AG20443 (cell line): ENCODE measurements at regions not wholly inside any gene's neighbourhood (a gene's known extent, or its start where the extent isn't known, plus 50 kb on each side); places are given as distances from the start of the nearest gene placed in this dataset.
"Not testable (repeated sequence)": the region's sequence is repeated elsewhere in the genome, so short reads cannot be mapped to it uniquely, and the experiment has no call there.

Experiments used
- DNase-seq: peaks from one replicate; pipeline ENCODE4 v3.0.0; 2012; ENCODE audit warnings: low spot score, mixed read lengths

DNA sequence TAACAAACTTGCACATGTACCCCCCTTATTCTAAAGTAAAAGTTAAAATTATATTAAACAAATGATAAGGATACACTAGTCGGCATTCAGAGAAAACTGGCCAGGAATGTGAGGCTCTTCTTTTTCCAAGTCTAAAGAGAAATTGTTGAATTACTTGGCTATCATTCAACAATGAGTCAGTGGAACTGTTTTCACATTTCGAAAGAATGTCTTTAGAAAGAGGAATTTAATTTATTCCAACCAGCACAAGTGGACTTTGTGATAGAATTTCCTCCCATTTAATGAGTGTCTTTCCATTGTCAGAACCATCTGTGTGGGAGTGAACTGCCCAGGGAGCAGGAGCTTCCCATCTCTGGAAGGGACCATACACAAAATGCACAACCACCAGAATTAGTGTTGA lies 792.2 kb downstream of the EPHA4 start:
- peak; percentile 51 for DNase-seq

DNA sequence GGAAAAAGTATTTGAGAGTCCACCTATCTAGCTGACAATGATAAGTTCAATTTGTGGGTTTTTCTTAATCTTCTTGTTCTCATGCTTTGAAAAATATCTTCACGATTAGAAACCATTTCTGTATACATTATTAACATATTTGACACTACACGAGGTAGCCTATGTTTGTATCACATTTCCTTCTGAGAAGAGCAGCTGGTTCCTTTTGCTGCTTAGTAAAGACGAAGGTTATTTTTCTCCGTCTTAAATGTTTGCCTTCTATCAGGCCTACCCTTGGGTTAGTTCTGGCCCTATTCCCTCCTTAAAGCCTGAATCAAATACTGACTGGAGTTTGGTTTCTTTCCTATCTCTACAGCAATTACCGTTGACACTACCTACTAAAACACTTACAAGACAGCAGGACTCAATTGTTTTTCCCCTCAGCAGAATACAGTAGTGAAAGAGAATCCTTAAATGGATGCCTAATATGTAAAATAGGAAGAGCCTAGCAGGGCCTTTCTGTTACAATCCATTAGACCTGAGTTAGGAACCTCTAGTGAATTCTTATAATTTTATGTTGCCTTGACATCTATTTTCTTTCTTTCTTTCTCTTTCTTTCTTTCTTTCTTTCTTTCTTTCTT lies 790.4 kb downstream of the EPHA4 start:
- no peak for DNase-seq

DNA sequence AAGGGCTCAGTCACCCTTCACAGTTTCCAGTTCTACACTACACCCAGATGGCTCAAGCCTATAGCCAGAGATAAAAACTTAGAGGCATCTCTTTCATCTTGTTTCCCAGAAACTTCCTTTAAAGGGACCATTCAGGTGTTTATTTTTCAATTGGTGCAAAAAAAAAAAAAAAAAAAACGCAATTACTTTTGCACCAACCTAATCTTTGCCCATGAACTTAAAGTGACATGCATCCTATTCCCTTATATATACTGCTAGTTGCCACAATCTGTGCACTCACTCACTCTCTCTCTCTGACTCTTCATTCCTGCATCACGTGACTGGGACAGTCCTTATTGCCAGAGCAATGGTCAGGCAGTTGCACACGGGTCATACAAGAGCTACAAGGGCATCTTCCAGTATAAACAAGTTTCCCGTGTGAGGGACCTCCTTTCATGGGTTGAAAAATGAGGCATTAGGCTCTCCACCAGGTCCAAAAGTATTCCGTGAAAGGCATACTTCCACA lies 789.4 kb downstream of the EPHA4 start:
- DNase-seq: no peak

GRCh38 chr2:220783671-220784070 lies 788.4 kb downstream of the EPHA4 start:
- DNase-seq: no peak

DNA sequence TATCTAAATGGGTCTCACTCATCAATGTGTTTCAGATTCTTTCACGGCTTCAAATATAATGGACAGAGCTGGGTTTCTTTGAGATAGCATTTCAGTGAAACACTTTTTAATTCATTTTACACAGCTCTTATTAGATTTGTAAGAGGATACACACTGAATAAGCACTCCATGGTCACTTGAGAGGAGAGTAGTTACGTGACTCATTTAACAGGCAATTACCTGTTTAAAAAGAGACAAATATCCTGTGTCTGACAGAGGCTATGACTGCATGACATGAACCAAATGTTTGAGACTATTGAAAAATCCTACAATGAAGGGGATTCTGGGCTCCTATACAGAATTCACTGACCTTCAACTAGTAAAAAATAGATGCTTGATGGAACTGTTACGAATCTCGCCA lies 786.9 kb downstream of the EPHA4 start:
- DNase-seq: no peak

DNA sequence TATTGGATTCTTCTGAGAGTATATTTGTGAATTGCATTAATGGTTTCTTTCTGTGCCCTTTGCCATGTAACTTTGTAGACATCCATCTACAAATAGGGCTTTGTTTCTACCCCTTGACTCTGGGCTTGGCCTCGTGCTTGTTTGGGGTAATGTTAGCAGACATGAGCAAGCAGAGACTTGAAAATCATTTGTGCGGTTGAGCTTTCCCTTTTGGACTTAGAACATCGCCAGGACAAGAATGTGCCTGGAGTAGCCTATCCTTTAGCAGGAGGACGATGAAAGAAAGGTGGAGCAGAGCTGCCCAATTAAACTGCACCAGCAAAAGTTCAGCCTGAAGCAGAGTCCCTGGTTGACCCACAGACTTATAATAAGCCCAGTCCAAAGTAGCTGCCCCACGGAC lies 785.9 kb downstream of the EPHA4 start:
- DNase-seq: no peak

DNA sequence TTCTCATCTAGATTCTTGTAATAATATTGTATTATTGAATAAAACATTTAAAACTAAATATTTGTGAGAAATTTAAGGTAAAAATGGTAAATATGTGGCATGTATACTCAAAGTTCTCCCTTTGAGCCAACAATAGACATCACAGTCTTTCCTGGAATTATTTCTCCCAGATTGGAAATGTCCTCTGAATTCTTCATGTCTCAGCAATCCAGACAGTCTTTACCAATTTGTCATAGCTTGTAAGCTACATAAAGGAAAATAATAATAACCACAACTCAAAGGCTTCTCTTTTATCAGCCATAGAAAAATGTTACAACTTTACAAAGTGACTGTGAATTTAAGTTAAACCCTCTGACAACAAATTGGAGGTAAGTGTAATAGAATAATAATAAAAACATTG lies 784.9 kb downstream of the EPHA4 start:
- DNase-seq: no peak

- peak; percentile 48 for DNase-seq
Observed at GRCh38 chr2:220789961-220790360, 782.1 kb downstream of the EPHA4 start.

DNA sequence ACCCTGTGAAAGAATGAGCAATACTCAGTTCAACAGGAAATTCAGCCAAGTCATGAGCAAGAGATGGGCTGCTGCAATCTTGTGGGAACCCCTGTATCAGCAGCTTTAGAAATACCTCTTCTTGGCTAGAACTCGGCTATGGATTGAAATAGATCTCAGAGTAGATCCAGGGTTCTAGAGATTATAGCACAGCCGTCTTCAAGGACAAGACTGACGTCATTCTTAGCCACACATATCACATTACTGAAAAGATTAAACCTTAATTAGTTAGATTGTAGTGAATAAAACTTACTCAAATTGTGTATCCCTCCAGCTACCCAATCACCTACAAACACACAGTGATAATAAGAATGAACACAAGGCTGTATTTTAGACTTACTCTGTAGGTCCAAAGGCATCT lies 776.4 kb downstream of the EPHA4 start:
- no peak for DNase-seq

- no peak for DNase-seq
Observed at GRCh38 chr2:220811115-220811514, 761.0 kb downstream of the EPHA4 start.

DNA sequence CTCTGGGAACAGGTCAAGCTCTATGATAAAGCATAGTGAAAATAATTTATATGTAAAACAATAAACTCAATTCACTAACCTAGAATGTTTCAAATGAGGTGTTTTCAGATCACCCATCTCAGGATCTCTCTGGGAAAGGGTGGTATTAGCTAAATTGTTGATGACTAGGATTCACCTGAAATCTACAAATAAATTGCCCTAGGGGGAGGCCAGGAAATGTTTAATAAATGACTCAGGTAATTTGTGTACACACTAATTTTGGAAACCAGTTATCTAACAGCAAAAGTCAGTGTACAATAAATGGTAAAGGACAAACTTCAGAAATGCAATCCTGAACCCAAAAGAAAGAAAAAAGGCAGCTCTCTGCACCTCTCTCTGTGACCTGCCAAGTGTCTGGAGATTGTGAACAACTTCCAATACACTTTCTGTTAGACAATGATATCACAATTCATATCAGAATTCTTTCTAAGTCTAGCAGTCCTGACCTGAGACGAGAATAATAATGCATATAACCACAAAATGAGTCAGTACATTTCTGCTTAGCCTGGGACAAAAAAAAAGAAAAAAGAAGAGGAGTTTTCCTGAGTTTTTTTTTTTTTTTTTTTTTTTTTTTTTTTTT lies 760.0 kb downstream of the EPHA4 start:
- no peak for DNase-seq

DNA sequence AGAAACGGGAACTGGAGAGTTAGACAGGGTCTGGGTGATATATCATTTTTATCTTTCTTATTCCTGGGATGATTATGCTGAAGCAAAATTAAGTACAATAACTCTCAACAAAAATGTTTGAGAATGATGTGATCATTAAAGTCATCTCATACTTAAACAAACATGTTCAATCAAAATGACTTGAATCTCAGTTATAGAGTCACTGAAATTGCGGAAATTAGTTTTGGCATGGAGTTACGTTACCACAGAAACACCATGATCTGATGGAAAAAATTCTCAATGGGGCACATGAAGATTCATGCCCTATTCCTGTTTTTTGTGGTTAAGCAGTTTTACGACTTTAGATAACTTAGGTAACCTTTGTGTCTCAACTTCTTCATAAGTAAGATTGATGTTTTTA lies 757.7 kb downstream of the EPHA4 start:
- no peak for DNase-seq

DNA sequence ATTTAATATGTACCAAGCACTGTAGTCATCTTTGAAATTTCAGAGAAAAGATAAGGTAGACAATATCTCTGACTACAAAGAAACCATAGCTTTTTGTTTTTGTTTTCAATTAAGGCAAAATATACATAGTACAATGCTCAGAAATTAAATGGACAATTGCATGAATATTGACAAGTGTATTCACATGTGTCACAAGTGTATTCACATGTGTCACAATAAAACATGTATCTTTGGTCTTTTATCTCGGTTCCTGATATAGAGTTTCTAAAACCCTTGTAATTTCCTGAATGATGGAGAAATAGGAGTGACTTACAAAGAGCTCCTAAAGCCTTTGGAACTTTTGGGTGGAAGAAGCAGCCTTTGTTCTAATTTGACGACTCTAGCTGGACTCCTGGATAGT lies 756.4 kb downstream of the EPHA4 start:
- no peak for DNase-seq

DNA sequence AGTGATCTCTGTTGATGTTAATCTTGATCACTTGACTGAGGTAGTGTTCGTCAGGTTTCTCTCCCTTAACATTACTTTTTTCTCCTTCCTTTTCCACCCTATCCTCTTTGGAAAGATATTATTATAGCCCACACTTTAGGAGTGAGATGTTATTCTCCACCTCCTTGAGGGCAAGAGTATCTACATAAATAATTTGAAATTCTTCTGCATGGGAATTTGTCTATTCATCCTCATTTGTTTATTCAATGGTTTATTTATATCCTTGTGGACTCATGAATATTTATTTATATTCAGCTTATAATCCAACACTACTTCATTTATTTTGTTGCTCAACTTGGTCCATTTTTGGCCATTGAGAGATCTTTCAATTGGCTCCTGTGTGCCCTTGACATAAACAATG lies 750.4 kb downstream of the EPHA4 start:
- no peak for DNase-seq

GRCh38 chr2:220823590-220823989 lies 748.5 kb downstream of the EPHA4 start:
- DNase-seq: not testable (repeated sequence)

DNA sequence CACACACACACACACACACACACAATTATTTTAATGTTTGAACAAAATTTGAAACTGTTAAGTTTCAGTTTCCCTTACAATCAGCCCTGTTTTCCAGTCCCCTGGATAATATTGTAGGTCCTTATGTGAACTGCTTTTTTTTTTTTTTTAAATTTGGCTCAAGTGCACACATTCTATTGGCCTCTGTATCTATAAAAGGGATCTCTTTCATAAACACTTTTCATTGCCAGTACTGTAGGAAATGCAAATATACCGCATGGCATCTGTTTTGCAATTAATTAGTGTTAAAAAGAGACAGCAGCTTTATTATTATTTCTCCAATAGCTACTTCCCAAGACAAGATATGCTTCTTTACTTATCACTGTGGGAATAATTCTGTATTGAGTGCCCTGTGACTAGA lies 738.7 kb downstream of the EPHA4 start:
- no peak for DNase-seq

DNA sequence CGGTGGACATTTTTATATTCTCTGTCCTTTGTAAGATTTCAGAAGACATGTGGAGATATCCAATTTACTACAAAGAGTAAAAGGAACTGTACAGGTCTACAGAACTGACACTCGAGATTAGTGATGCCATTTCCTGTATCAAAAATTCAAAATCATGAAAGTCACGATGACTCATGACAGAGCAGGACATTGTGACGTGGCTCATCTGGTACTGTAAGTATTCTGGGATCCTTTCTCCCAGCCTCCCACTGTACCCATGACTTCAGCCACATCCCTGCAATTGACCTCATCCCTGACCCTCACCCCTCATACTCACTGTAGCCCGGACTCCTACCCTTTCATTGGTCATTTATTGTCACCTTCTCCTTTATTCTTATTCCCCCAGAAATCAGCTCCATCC lies 736.5 kb downstream of the EPHA4 start:
- no peak for DNase-seq

DNA sequence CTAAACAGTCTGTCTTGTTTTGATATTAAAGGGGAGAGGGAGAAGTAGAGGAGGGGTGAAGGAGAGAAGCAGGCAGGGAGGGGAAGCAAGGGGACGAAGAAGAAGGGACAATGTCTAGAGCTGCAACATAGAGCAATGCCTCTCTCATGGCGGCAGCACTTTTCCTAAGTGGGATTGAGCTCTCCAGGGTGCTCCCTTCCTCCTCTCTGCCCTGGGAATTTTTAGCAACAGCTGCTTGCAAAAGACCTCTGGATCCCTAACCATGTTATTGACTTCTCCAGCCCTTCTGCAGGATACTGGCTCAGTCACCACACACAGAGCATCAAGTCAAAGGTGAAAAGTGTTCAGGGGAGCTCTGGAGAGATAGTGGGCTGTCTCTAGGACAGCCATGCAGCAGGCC lies 734.9 kb downstream of the EPHA4 start:
- DNase-seq: no peak

- DNase-seq: no peak
Observed at GRCh38 chr2:220842901-220843665, 729.0 kb downstream of the EPHA4 start.

- no peak for DNase-seq
Observed at GRCh38 chr2:220845766-220846273, 726.3 kb downstream of the EPHA4 start.

DNA sequence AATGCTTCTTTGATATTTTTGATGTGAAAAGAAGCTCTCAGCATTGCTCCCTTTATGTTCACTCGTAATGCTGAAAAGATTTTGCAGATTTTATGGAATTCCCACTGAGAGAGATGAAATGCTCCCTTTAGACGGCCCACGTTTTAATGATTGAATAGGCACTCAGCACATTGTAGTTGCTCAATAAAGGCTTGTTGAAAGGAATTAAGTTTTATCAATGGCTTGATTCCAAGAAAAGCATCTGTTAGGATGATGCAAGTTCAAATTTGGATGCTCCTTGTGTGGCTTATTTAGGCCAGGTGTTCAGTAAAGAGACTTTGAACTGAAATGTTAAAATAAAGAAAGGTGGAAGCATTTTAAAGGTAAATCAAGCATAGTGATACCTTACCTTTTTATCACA lies 725.1 kb downstream of the EPHA4 start:
- no peak for DNase-seq

DNA sequence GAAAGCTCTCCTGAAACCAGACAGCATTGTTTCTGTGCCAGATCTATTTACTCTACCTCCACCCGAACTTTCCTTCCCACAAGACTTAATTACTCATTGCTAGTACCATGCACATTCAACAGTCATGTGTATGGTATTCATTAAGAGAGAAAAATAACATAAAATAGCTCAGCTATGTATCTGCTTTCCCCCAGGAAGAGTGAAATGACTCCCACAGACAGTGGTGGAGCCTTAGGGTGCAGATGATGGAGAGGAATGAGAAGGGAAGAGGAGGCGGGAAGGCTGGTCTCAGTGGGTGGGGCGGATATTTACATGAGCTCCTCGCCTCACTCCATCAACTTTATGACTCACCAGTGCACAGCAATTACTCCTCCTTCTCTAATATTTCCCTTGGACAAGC lies 724.5 kb downstream of the EPHA4 start:
- DNase-seq: peak; percentile 72

- DNase-seq: no peak
Observed at GRCh38 chr2:220849433-220849832, 722.7 kb downstream of the EPHA4 start.
